HepG2 (cell line): ENCODE measurements at regions not wholly inside any gene's neighbourhood (a gene's known extent, or its start where the extent isn't known, plus 50 kb on each side); places are given as distances from the start of the nearest gene placed in this dataset.

Experiments
- ATAC-seq: fragments of 200-7000 bp; cut with Tn5 transposase; 3 replicates; pipeline ENCODE4 v1.9.1; 2020; ENCODE audit warnings: mild to moderate bottlenecking, moderate library complexity
- BruUV-seq: library from RNA; stranded (reverse); fragments of 400-500 nt; replicated peaks from 2 replicates; lab custom pipeline; 2021; lab: Mats Ljungman, UMichigan
- CTCF ChIA-PET: fragments of 300-600 bp; formaldehyde crosslinking; extraction: SDS; loops from one replicate; lab custom pipeline; 2021; ENCODE audit warnings: low total read pairs, inconsistent platforms, low intra/inter-chr PET ratio; lab: Yijun Ruan, JAX
- POLR2A ChIA-PET: fragments of 350-600 bp; sonication (Branson Sonifier 250); formaldehyde crosslinking; loops from one replicate; lab custom pipeline; 2020; ENCODE audit warnings: antibody characterized with exemption, inconsistent platforms; lab: Yijun Ruan, JAX
- DNase-seq: peaks from one replicate; pipeline ENCODE4 v3.0.0-alpha.2; 2015; ENCODE audit warnings: low spot score
- FAIRE-seq: peaks from 3 replicates; lab custom pipeline; 2011; peaks lifted over from hg19 to GRCh38; lab: Jason Lieb, UNC
- H2AFZ ChIP-seq: one replicate; pipeline ENCODE4 v1.6.1; 2011; ENCODE audit warnings: low read length, inconsistent platforms
- H3K27ac ChIP-seq: fragments of 300-600 bp; 3 replicates; pipeline ENCODE4 v1.8.0; 2011; ENCODE audit warnings: mixed run types, mild to moderate bottlenecking, mixed read lengths, low read length, inconsistent platforms; ENCODE audit not compliant: insufficient read depth; ENCODE audit errors: extremely low read length
- H3K27me3 ChIP-seq, 2 experiments: fragments of 200-600 bp in 1 of 2; 2 replicates in 1 of 2; 3 replicates in 1 of 2; pipeline versions ENCODE4 v1.6.0 to v1.8.0; 2011; ENCODE audit warnings: low read length in 2 of 2, mild to moderate bottlenecking in 2 of 2, moderate library complexity in 2 of 2, inconsistent platforms in 1 of 2; ENCODE audit not compliant: insufficient read depth in 2 of 2, control insufficient read depth in 1 of 2
- H3K36me3 ChIP-seq, 2 experiments: fragments of 200-600 bp in 1 of 2; replicated peaks in 1 of 2; 2 replicates in 1 of 2; 3 replicates in 1 of 2; pipeline versions ENCODE4 v1.5.1 to v1.8.0; 2011; ENCODE audit warnings: low read length in 2 of 2, inconsistent platforms in 1 of 2; ENCODE audit not compliant: insufficient read depth in 2 of 2, control insufficient read depth in 1 of 2
- H3K4me1 ChIP-seq: 2 replicates; pipeline ENCODE4 v1.5.1; 2012; ENCODE audit warnings: low read length, inconsistent platforms; ENCODE audit not compliant: insufficient read depth
- H3K4me2 ChIP-seq: 2 replicates; pipeline ENCODE4 v1.6.0; 2011; ENCODE audit warnings: low read depth, low read length, inconsistent platforms
- H3K4me3 ChIP-seq, 3 experiments: fragments of 200-600 bp in 1 of 3; sonication (generic), shearing (Covaris generic) in 1 of 3; replicated peaks in 1 of 3; 2 replicates each; pipeline ENCODE4 v1.5.1; 2011 to 2016; ENCODE audit warnings: low read length in 3 of 3, inconsistent platforms in 2 of 3, low read depth in 2 of 3, mild to moderate bottlenecking in 2 of 3, control low read depth in 1 of 3, mixed read lengths in 1 of 3; ENCODE audit not compliant: insufficient read depth in 1 of 3
- H3K79me2 ChIP-seq: one replicate; pipeline ENCODE4 v1.6.1; 2011; ENCODE audit warnings: low read length, inconsistent platforms; ENCODE audit not compliant: insufficient read depth
- H3K9ac ChIP-seq: 2 replicates; pipeline ENCODE4 v1.6.0; 2011; ENCODE audit warnings: mild to moderate bottlenecking, low read depth, low read length, inconsistent platforms; ENCODE audit not compliant: insufficient read depth
- H3K9me3 ChIP-seq: 2 replicates; pipeline ENCODE4 v1.5.1; 2012; ENCODE audit warnings: mild to moderate bottlenecking, low read length
- H4K20me1 ChIP-seq: 2 replicates; pipeline ENCODE4 v1.6.0; 2011; ENCODE audit warnings: inconsistent platforms, mild to moderate bottlenecking, low read length, moderate library complexity; ENCODE audit not compliant: insufficient read depth
- EEA1 ChIP-seq: sonication (generic); formaldehyde crosslinking; IDR thresholded peaks from 2 replicates; pipeline ENCODE4 v1.5.1; 2020; ENCODE audit warnings: mild to moderate bottlenecking, missing genetic modification reagents, borderline replicate concordance
- FOXA1 ChIP-seq, 2 experiments: fragments of 450-650 bp in 1 of 2; sonication (generic) in 1 of 2; formaldehyde crosslinking in 1 of 2; IDR thresholded peaks; 2 replicates each; pipeline versions ENCODE4 v1.4.0 to v1.6.1; 2016 to 2020; ENCODE audit warnings: missing genetic modification reagents in 1 of 2
- KAT8 ChIP-seq: IDR thresholded peaks from 2 replicates; pipeline ENCODE4 v1.6.1; 2016; ENCODE audit warnings: missing genetic modification reagents, missing compliant biosample characterization
- NFIC ChIP-seq: IDR thresholded peaks from 2 replicates; pipeline ENCODE4 v1.6.1; 2012; ENCODE audit warnings: mild to moderate bottlenecking, low read length, inconsistent platforms
- PAX8 ChIP-seq: sonication (generic); formaldehyde crosslinking; IDR thresholded peaks from 2 replicates; pipeline ENCODE4 v1.8.0; 2022; ENCODE audit warnings: mild to moderate bottlenecking, missing genetic modification reagents, borderline replicate concordance
- PRPF4 ChIP-seq: fragments of 200-400 bp; formaldehyde crosslinking; IDR thresholded peaks from 2 replicates; pipeline ENCODE4 v1.6.1; 2016; ENCODE audit warnings: low read length, low read depth; ENCODE audit not compliant: poor library complexity, severe bottlenecking
- REPIN1 ChIP-seq: sonication (generic); formaldehyde crosslinking; IDR thresholded peaks from 2 replicates; pipeline ENCODE4 v1.8.0; 2022; ENCODE audit warnings: missing genetic modification reagents, low read depth, mild to moderate bottlenecking, borderline replicate concordance
- SMAD1 ChIP-seq: sonication (generic); formaldehyde crosslinking; IDR thresholded peaks from 2 replicates; pipeline ENCODE4 v1.4.0; 2020; ENCODE audit warnings: missing genetic modification reagents, low read depth, mild to moderate bottlenecking, borderline replicate concordance
- TEAD3 ChIP-seq: optimal IDR thresholded peaks from 2 replicates; pipeline ENCODE3; 2016; ENCODE audit warnings: borderline replicate concordance
- ZFYVE20 ChIP-seq: sonication (generic); formaldehyde crosslinking; IDR thresholded peaks from 2 replicates; pipeline ENCODE4 v1.8.0; 2023; ENCODE audit warnings: low read depth, mild to moderate bottlenecking, moderate library complexity, missing genetic modification reagents, borderline replicate concordance
- ZMYM3 ChIP-seq: sonication (generic); formaldehyde crosslinking; IDR thresholded peaks from 2 replicates; pipeline ENCODE4 v1.5.1; 2020; ENCODE audit warnings: mild to moderate bottlenecking, missing genetic modification reagents
- ZNF232 ChIP-seq: sonication (generic); formaldehyde crosslinking; IDR thresholded peaks from 2 replicates; pipeline ENCODE4 v1.4.0; 2020; ENCODE audit warnings: missing genetic modification reagents, borderline replicate concordance
- ZNF34 ChIP-seq: sonication (generic); formaldehyde crosslinking; IDR thresholded peaks from 2 replicates; pipeline ENCODE4 v1.4.0; 2020; ENCODE audit warnings: mild to moderate bottlenecking, missing genetic modification reagents, borderline replicate concordance
- ZNF354B ChIP-seq: sonication (generic); formaldehyde crosslinking; IDR thresholded peaks from 2 replicates; pipeline ENCODE4 v1.8.0; 2022; ENCODE audit warnings: mild to moderate bottlenecking, missing genetic modification reagents
- ZNF367 ChIP-seq: sonication (generic); formaldehyde crosslinking; IDR thresholded peaks from 2 replicates; pipeline ENCODE4 v1.4.0; 2020; ENCODE audit warnings: missing genetic modification reagents, borderline replicate concordance
- ZNF431 ChIP-seq: sonication (generic); formaldehyde crosslinking; IDR thresholded peaks from 2 replicates; pipeline ENCODE4 v1.9.0; 2022; ENCODE audit warnings: missing genetic modification reagents, low read depth, mild to moderate bottlenecking, borderline replicate concordance
- ZNF616 ChIP-seq: sonication (generic); formaldehyde crosslinking; IDR thresholded peaks from 2 replicates; pipeline ENCODE4 v1.5.0; 2020; ENCODE audit warnings: low read depth, mild to moderate bottlenecking, missing genetic modification reagents
- ZNF674 ChIP-seq: sonication (generic); formaldehyde crosslinking; IDR thresholded peaks from 2 replicates; pipeline ENCODE4 v1.5.0; 2020; ENCODE audit warnings: low read depth, mild to moderate bottlenecking, missing genetic modification reagents
- ZNF746 ChIP-seq: sonication (generic); formaldehyde crosslinking; IDR thresholded peaks from 2 replicates; pipeline ENCODE4 v1.8.0; 2022; ENCODE audit warnings: mild to moderate bottlenecking, missing genetic modification reagents
- ZNF782 ChIP-seq: sonication (generic); formaldehyde crosslinking; IDR thresholded peaks from 2 replicates; pipeline ENCODE4 v1.4.0; 2020; ENCODE audit warnings: missing genetic modification reagents, mild to moderate bottlenecking, borderline replicate concordance
- ZNF841 ChIP-seq: sonication (generic); formaldehyde crosslinking; IDR thresholded peaks from 2 replicates; pipeline ENCODE4 v1.8.1; 2023; ENCODE audit warnings: missing genetic modification reagents, borderline replicate concordance
- WGBS: methylation state at CpG from one replicate; pipeline ENCODE4 v1.1.6; 2017; ENCODE audit warnings: low lambda C conversion rate; 5-methylcytosine and 5-hydroxymethylcytosine counted together
- in situ Hi-C: cut with HindIII; loops from 2 replicates; pipeline ENCODE4 v1.10.0; 2017; ENCODE audit warnings: low pct_unique_long_range_greater_than_20kb; ENCODE audit not compliant: extremely low pct_ligation_motif_present
- intact Hi-C: fragments of 100-400 bp; cut with micrococcal nuclease; formaldehyde crosslinking; loops from one replicate; pipeline ENCODE4 v1.10.0; 2022; ENCODE audit not compliant: unreplicated experiment

DNA sequence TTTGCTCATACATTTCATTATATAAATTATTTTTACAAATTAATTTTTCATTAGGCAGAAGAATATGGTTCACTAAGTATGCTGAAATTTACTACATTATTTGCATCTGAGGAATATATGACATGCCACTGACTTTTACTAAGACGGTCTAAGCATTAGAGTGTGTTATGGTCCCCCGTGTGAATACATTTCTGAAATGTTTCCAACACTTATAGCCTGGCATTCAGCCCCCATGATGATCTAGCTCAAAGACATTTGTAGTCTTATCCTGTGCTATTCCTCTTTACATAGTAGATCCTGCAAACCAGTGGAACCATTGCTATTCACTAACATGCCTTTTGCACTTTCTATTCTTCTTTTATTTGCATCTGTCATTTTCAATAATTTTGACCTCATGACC is 1878.0 kb downstream of the MRPL39 start (continued):
- TF ChIP-seq ZNF367 (no peak), ZNF616 (no peak), ZMYM3 (CRISPR knock-in tag) (no peak), FOXA1 (IDR thresholded peaks at IDR 0.05) (no peak), FOXA1 (CRISPR knock-in tag; IDR thresholded peaks at IDR 0.05) (no peak), PRPF4 (no peak), ZNF431 (CRISPR knock-in tag) (no peak)

DNA sequence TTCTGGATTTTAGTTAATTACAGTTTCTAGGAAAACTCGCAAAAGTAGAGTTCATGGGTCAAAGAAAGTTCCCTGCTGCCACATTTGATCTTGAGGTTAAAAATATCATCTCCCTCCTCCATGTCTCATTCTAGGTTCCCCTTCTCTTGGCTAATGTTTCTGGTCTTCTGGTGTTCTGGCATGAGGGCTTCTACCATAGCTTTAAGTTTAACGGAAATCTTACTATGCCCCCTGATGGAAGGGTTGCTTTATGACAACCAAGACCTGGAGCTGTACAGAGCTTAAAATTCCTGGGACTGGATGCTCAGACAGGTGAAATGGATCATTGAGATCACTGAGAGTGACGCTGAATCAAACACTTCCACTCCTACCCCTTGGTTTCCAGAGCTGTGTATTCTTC is 1881.7 kb downstream of the MRPL39 start:
- 0% methylated on average over 3 of the region's 3 CpGs for WGBS
- ATAC-seq: no peak
- no peaks in the 10 kb centered on the region for H3K4me1 ChIP-seq
- no peak for TF ChIP-seq EEA1
- TF ChIP-seq ZNF232 (CRISPR knock-in tag): no peak
- TF ChIP-seq ZNF746 (CRISPR knock-in tag): no peak
- TF ChIP-seq PAX8 (CRISPR knock-in tag): no peak
- no peak for TF ChIP-seq ZNF841 (CRISPR knock-in tag)
- no peak for TF ChIP-seq ZFYVE20 (CRISPR knock-in tag)
- no peak for TF ChIP-seq SMAD1
- TF ChIP-seq TEAD3: no peak
- no peak for TF ChIP-seq KAT8 (CRISPR knock-in tag)
- TF ChIP-seq ZNF782 (CRISPR knock-in tag): no peak
- TF ChIP-seq ZNF354B (CRISPR knock-in tag): no peak
- no peak for TF ChIP-seq ZNF674 (CRISPR knock-in tag)
- TF ChIP-seq REPIN1: no peak
- TF ChIP-seq ZNF34 (CRISPR knock-in tag): no peak
- no peak for TF ChIP-seq NFIC
- H4K20me1 ChIP-seq: no peaks in the 10 kb centered on the region
- ChIA-PET CTCF (no interaction called here), POLR2A (no interaction called here)
- H3K27ac ChIP-seq: no peak overlapping the region
- no peaks in the 10 kb centered on the region for H3K79me2 ChIP-seq
- DNase-seq: no peak
- intact Hi-C loops: no loop called here
- no peak overlapping the region for H3K9ac ChIP-seq
- no peak overlapping the region for H2AFZ ChIP-seq
- peaks cover 60% of the 10 kb centered on the region for H3K9me3 ChIP-seq
- H3K36me3 ChIP-seq: no peaks in the 10 kb centered on the region
- no peak overlapping the region for H3K4me3 ChIP-seq
- FAIRE-seq: no peak
- no peak overlapping the region for H3K4me2 ChIP-seq
- in situ Hi-C loops: no loop called here
- no peaks in the 10 kb centered on the region; a peak in 1 of 5 replicates for H3K27me3 ChIP-seq
- no TSS peak for BruUV-seq
